OCI-LY3 (cell line): ENCODE measurements at regions not wholly inside any gene's neighbourhood (a gene's known extent, or its start where the extent isn't known, plus 50 kb on each side); places are given as distances from the start of the nearest gene placed in this dataset.

Experiments
- H2AFZ ChIP-seq: fragments of 200-600, 300-600 bp; shearing (Covaris generic); 2 replicates; pipeline ENCODE4 v1.6.0; 2014; ENCODE audit warnings: antibody characterized with exemption, low read depth, low read length
- H3K27ac ChIP-seq: fragments of 200-600, 300-600 bp; sonication (generic); 2 replicates; pipeline ENCODE4 v1.5.1; 2014; ENCODE audit warnings: mild to moderate bottlenecking, low read length, moderate library complexity, mixed read lengths
- H3K27me3 ChIP-seq: fragments of 200-600, 300-600 bp; sonication (generic); 2 replicates; pipeline ENCODE4 v1.6.1; 2014; ENCODE audit warnings: low read depth, low read length, mixed read lengths
- H3K36me3 ChIP-seq: fragments of 200-600, 300-600 bp; sonication (generic); replicated peaks from 2 replicates; pipeline ENCODE3; 2014; ENCODE audit warnings: low read depth, low read length, mixed read lengths
- H3K4me1 ChIP-seq: fragments of 300-600, 200-600 bp; sonication (generic); 2 replicates; pipeline ENCODE4 v1.6.1; 2014; ENCODE audit warnings: low read length, mixed read lengths
- H3K4me2 ChIP-seq: fragments of 200-600, 300-600 bp; sonication (generic); 2 replicates; pipeline ENCODE4 v1.6.1; 2014; ENCODE audit warnings: low read length, mixed read lengths
- H3K4me3 ChIP-seq: fragments of 300-600, 200-600 bp; sonication (generic); 2 replicates; pipeline ENCODE4 v1.5.1; 2014; ENCODE audit warnings: antibody characterized with exemption, mild to moderate bottlenecking, low read length, moderate library complexity
- H3K79me2 ChIP-seq: fragments of 300-600, 200-600 bp; shearing (Covaris generic); 2 replicates; pipeline ENCODE4 v1.6.1; 2014; ENCODE audit warnings: mild to moderate bottlenecking, low read length, mixed read lengths
- H3K9ac ChIP-seq: fragments of 300-600, 200-600 bp; shearing (Covaris generic); 2 replicates; pipeline ENCODE4 v1.6.0; 2014; ENCODE audit warnings: mild to moderate bottlenecking, low read length, moderate library complexity
- H3K9me3 ChIP-seq: fragments of 200-600, 300-600 bp; shearing (Covaris generic); 2 replicates; pipeline ENCODE4 v1.6.1; 2014; ENCODE audit warnings: low read length, mixed read lengths; ENCODE audit not compliant: insufficient read depth
- H4K20me1 ChIP-seq: fragments of 200-600, 300-600 bp; sonication (generic); 2 replicates; pipeline ENCODE4 v1.6.1; 2016; ENCODE audit warnings: low read length, mixed read lengths; ENCODE audit not compliant: insufficient read depth
- CTCF ChIP-seq: fragments of 200-600, 300-600 bp; sonication (generic); IDR thresholded peaks from 2 replicates; pipeline ENCODE4 v1.5.1; 2014; ENCODE audit warnings: antibody characterized with exemption, low read length, low read depth
- EZH2phosphoT487 ChIP-seq: fragments of 200-600 bp; shearing (Covaris generic); IDR thresholded peaks from 2 replicates; pipeline ENCODE4 v1.6.1; 2018; ENCODE audit warnings: antibody characterized with exemption, mixed run types, low read depth

GRCh38 chr7:79622781-79623180 lies 169.3 kb upstream of the MAGI2 start:
- H3K27me3 ChIP-seq: no peaks in the 10 kb centered on the region
- no peak for TF ChIP-seq CTCF
- no peak for TF ChIP-seq EZH2phosphoT487
- no peaks in the 10 kb centered on the region for H3K9me3 ChIP-seq
- H3K4me2 ChIP-seq: no peak overlapping the region
- H2AFZ ChIP-seq: no peak overlapping the region
- no peak overlapping the region for H3K9ac ChIP-seq
- no peaks in the 10 kb centered on the region for H3K79me2 ChIP-seq
- no peaks in the 10 kb centered on the region for H3K36me3 ChIP-seq
- H3K4me1 ChIP-seq: no peaks in the 10 kb centered on the region
- no peak overlapping the region for H3K4me3 ChIP-seq
- no peak overlapping the region for H3K27ac ChIP-seq
- no peaks in the 10 kb centered on the region for H4K20me1 ChIP-seq

- H3K79me2 ChIP-seq: no peaks in the 10 kb centered on the region
- no peak overlapping the region for H3K4me2 ChIP-seq
- H2AFZ ChIP-seq: no peak overlapping the region
- no peaks in the 10 kb centered on the region for H3K36me3 ChIP-seq
- TF ChIP-seq EZH2phosphoT487: no peak
- no peak for TF ChIP-seq CTCF
- no peak overlapping the region for H3K9ac ChIP-seq
- no peaks in the 10 kb centered on the region for H3K27me3 ChIP-seq
- no peaks in the 10 kb centered on the region for H3K9me3 ChIP-seq
- H3K27ac ChIP-seq: no peak overlapping the region
- no peaks in the 10 kb centered on the region for H4K20me1 ChIP-seq
- no peaks in the 10 kb centered on the region for H3K4me1 ChIP-seq
- no peak overlapping the region for H3K4me3 ChIP-seq
Measured at GRCh38 chr7:79620291-79620690, 166.8 kb upstream of the MAGI2 start.

- no peaks in the 10 kb centered on the region for H4K20me1 ChIP-seq
- no peaks in the 10 kb centered on the region for H3K79me2 ChIP-seq
- TF ChIP-seq EZH2phosphoT487 (no peak), CTCF (no peak)
- H3K27ac ChIP-seq: no peak overlapping the region
- no peak overlapping the region for H3K9ac ChIP-seq
- H3K4me3 ChIP-seq: no peak overlapping the region
- H3K36me3 ChIP-seq: no peaks in the 10 kb centered on the region
- H3K9me3 ChIP-seq: no peaks in the 10 kb centered on the region
- no peak overlapping the region for H2AFZ ChIP-seq
- H3K4me2 ChIP-seq: no peak overlapping the region
- H3K27me3 ChIP-seq: no peaks in the 10 kb centered on the region
- H3K4me1 ChIP-seq: no peaks in the 10 kb centered on the region
Measured at GRCh38 chr7:79619216-79619615, 165.7 kb upstream of the MAGI2 start.

GRCh38 chr7:79615871-79616640 lies 162.6 kb upstream of the MAGI2 start:
- Histone ChIP-seq H3K9me3 (no peaks in the 10 kb centered on the region), H4K20me1 (no peaks in the 10 kb centered on the region), H3K9ac (no peak overlapping the region), H3K4me2 (no peak overlapping the region), H3K27ac (no peak overlapping the region), H3K4me1 (no peaks in the 10 kb centered on the region), H3K79me2 (no peaks in the 10 kb centered on the region), H2AFZ (no peak overlapping the region), H3K36me3 (no peaks in the 10 kb centered on the region), H3K27me3 (no peaks in the 10 kb centered on the region), H3K4me3 (no peak overlapping the region)
- TF ChIP-seq CTCF: no peak
- no peak for TF ChIP-seq EZH2phosphoT487
